HG03060 (cell line): ENCODE measurements at regions not wholly inside any gene's neighbourhood (a gene's known extent, or its start where the extent isn't known, plus 50 kb on each side); places are given as distances from the start of the nearest gene placed in this dataset.

ENCODE experiments used
- ATAC-seq: cut with Tn5 transposase; IDR thresholded peaks from one replicate; pipeline ENCODE4 v1.9.1; 2021; ENCODE audit warnings: low read depth, moderate number of reproducible peaks; ENCODE audit not compliant: unreplicated experiment

DNA sequence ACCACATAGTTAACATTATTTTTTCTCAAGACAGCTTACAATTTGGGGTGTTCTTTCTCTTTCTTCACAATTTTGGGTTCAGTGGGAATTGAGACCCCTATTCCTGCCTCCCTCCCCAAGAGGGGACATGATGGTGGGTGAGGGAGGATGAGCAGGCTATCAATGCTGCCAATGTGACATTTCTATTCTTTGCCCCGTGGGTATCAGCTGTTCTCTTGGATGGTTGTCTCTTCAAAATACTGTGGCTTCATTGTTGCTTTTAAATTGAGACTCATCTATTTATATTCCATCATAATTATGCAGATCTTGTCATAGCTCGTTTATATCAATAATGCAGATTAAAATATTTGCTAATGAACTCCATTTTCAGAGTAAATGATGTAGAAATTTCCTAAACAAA is 56.5 kb upstream of the ANO4 start:
- no peak for ATAC-seq

- no peak for ATAC-seq
Measured at GRCh38 chr12:100741084-100741711, 53.4 kb upstream of the ANO4 start.

DNA sequence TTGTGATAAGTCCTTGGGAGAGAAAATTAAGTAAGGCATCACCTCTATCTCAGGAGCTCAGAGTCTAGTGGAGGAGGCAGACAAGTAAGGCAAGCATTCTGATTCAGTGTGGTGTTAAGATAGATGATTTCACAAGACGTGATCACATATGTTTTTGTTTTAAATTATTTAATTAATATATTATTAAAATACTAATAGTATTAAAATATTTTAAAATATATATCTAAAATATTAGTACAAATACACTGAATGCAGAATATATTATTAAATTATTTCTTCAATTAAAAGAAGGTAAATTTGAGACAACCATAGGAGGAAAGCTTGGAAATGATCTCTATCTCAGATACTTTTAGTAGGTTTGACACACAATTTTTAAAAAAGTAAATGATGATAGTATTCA is 51.5 kb upstream of the ANO4 start:
- ATAC-seq = no peak
